ENCODE measurements at regions not wholly inside any gene's neighbourhood (a gene's known extent, or its start where the extent isn't known, plus 50 kb on each side); places are given as distances from the start of the nearest gene placed in this dataset.

DNA sequence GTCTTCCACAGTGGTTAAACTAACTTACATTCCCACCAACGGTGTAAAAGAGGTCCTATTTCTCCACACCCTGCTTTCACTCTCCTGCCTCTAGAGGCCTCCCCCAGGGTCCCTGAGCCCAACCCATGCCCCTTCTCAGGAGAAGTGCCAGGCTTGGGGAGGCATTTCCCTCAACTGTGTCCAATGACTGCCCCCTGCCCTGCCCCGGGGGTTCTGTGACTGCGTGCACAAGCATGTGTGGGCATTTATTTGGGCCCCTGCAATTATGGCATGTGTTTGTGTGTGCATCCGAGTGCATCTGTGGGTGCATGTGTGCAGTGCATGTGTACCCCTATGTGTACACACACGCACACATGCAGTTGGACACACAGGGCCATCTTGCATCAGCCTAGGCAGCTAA lies 57.3 kb downstream of the INHBB start:
- TF ChIP-seq, protein P1, sequence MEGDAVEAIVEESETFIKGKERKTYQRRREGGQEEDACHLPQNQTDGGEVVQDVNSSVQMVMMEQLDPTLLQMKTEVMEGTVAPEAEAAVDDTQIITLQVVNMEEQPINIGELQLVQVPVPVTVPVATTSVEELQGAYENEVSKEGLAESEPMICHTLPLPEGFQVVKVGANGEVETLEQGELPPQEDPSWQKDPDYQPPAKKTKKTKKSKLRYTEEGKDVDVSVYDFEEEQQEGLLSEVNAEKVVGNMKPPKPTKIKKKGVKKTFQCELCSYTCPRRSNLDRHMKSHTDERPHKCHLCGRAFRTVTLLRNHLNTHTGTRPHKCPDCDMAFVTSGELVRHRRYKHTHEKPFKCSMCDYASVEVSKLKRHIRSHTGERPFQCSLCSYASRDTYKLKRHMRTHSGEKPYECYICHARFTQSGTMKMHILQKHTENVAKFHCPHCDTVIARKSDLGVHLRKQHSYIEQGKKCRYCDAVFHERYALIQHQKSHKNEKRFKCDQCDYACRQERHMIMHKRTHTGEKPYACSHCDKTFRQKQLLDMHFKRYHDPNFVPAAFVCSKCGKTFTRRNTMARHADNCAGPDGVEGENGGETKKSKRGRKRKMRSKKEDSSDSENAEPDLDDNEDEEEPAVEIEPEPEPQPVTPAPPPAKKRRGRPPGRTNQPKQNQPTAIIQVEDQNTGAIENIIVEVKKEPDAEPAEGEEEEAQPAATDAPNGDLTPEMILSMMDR (IDR thresholded peaks at IDR 0.05), result no peak
- no peak for TF ChIP-seq POLR2A (IDR thresholded peaks at IDR 0.05)
